A549 (cell line): ENCODE measurements at regions not wholly inside any gene's neighbourhood (a gene's known extent, or its start where the extent isn't known, plus 50 kb on each side); places are given as distances from the start of the nearest gene placed in this dataset.

Experiments used
- ATAC-seq, 2 experiments: fragments of 200-7000 bp in 1 of 2; fragments of >200 bp in 1 of 2; cut with Nextera tagmentation in 1 of 2; cut with Tn5 transposase in 1 of 2; 3 replicates each; pipeline versions ENCODE4 v1.8.0 to v1.9.1; 2018 to 2020; ENCODE audit warnings: mild to moderate bottlenecking in 1 of 2, moderate library complexity in 1 of 2
- CTCF ChIA-PET: fragments of 300-600 bp; sonication (Branson Sonifier 250); formaldehyde crosslinking; extraction: SDS; loops from one replicate; lab custom pipeline; 2021; ENCODE audit warnings: antibody characterized with exemption, inconsistent platforms; lab: Yijun Ruan, JAX
- POLR2A ChIA-PET: fragments of 350-600 bp; formaldehyde crosslinking; extraction: SDS; loops from one replicate; lab custom pipeline; 2021; ENCODE audit warnings: antibody characterized with exemption, inconsistent platforms; lab: Yijun Ruan, JAX
- DNase-seq, 2 experiments: peaks; one replicate each; pipeline versions ENCODE4 v3.0.0 to v3.0.0-alpha.2; 2011 to 2016; ENCODE audit warnings: low read depth in 1 of 2, low spot score in 1 of 2
- FAIRE-seq: peaks from 2 replicates; lab custom pipeline; 2011; peaks lifted over from hg19 to GRCh38; lab: Jason Lieb, UNC
- H3K27ac ChIP-seq, 2 experiments: fragments of >200 bp; sonication (Bioruptor Twin); formaldehyde crosslinking; 3 replicates each; pipeline ENCODE4 v1.5.1; 2016 to 2017
- H3K4me1 ChIP-seq: fragments of >200 bp; sonication (Bioruptor Twin); formaldehyde crosslinking; 3 replicates; pipeline ENCODE4 v1.6.1; 2016
- H3K4me2 ChIP-seq: fragments of >200 bp; sonication (Bioruptor Twin); formaldehyde crosslinking; 3 replicates; pipeline ENCODE4 v1.6.1; 2016
- H3K4me3 ChIP-seq: fragments of >200 bp; sonication (Bioruptor Twin); formaldehyde crosslinking; 3 replicates; pipeline ENCODE4 v1.5.1; 2016
- H3K9me3 ChIP-seq: fragments of >200 bp; sonication (Bioruptor Twin); formaldehyde crosslinking; 3 replicates; pipeline ENCODE4 v1.6.1; 2016
- CEBPB ChIP-seq, 2 experiments: fragments of >200 bp in 1 of 2; sonication (Bioruptor Twin) in 1 of 2; formaldehyde crosslinking in 1 of 2; IDR thresholded peaks; 2 replicates each; pipeline ENCODE4 v1.6.1; 2012 to 2016
- FOSB ChIP-seq: fragments of 250-450 bp; sonication (Bioruptor Pico); IDR thresholded peaks from 2 replicates; pipeline ENCODE4 v1.5.0; 2020; ENCODE audit warnings: mild to moderate bottlenecking, moderate library complexity
- FOSL2 ChIP-seq, 2 experiments: fragments of 450-650 bp in 1 of 2; fragments of >200 bp in 1 of 2; sonication (Bioruptor Twin) in 1 of 2; formaldehyde crosslinking; IDR thresholded peaks; 2 replicates each; pipeline versions ENCODE4 v1.5.0 to v1.6.1; 2016 to 2020; ENCODE audit warnings: mild to moderate bottlenecking in 1 of 2, moderate library complexity in 1 of 2
- FOXS1 ChIP-seq: fragments of 250-450 bp; sonication (Bioruptor Pico); IDR thresholded peaks from 2 replicates; pipeline ENCODE4 v1.5.0; 2020; ENCODE audit warnings: mild to moderate bottlenecking, moderate library complexity
- HDAC2 ChIP-seq: fragments of 200-600 bp; sonication (generic); IDR thresholded peaks from 2 replicates; pipeline ENCODE4 v1.6.1; 2016
- HOXB5 ChIP-seq: fragments of 250-450 bp; sonication (Bioruptor Pico); IDR thresholded peaks from 2 replicates; pipeline ENCODE4 v1.5.0; 2020; ENCODE audit warnings: mild to moderate bottlenecking, moderate library complexity
- KDM1A ChIP-seq: fragments of 200-600 bp; sonication (generic); IDR thresholded peaks from 2 replicates; pipeline ENCODE4 v1.6.1; 2016; ENCODE audit warnings: low read depth, mild to moderate bottlenecking
- MAFK ChIP-seq: fragments of 450-650 bp; IDR thresholded peaks from 2 replicates; pipeline ENCODE4 v1.6.1; 2014; ENCODE audit not compliant: partially characterized antibody
- MYC ChIP-seq: IDR thresholded peaks from 2 replicates; pipeline ENCODE4 v1.6.1; 2012; ENCODE audit warnings: mild to moderate bottlenecking, inconsistent platforms, low read length, improper control_type of control experiment, borderline replicate concordance
- POLR2AphosphoS2 ChIP-seq: conservative IDR thresholded peaks from 2 replicates; pipeline ENCODE4 v1.6.1; 2012; ENCODE audit warnings: low read length, improper control_type of control experiment, inconsistent platforms
- ZC3H11A ChIP-seq: fragments of 450-650 bp; IDR thresholded peaks from 2 replicates; pipeline ENCODE4 v1.6.1; 2014; ENCODE audit warnings: antibody characterized with exemption, mild to moderate bottlenecking
- ZFP36 ChIP-seq: fragments of 450-650 bp; IDR thresholded peaks from 2 replicates; pipeline ENCODE4 v1.6.1; 2014; ENCODE audit warnings: borderline replicate concordance; ENCODE audit not compliant: partially characterized antibody
- WGBS: methylation state at CpG from one replicate; pipeline ENCODE4 v1.1.6; 2017; ENCODE audit errors: missing lambda C conversion rate; 5-methylcytosine and 5-hydroxymethylcytosine counted together
- TF ChIP-seq, protein P1 (sequence below): fragments of >200 bp; sonication (Bioruptor Twin); formaldehyde crosslinking; IDR thresholded peaks from 3 replicates; pipeline ENCODE4 v1.5.1; 2016
- TF ChIP-seq, protein P2 (sequence below): IDR thresholded peaks from 2 replicates; pipeline ENCODE4 v1.6.1; 2012
- TF ChIP-seq, protein P3 (sequence below): fragments of >200 bp; sonication (Bioruptor Twin); formaldehyde crosslinking; IDR thresholded peaks from 2 replicates; pipeline ENCODE4 v1.6.1; 2016
- TF ChIP-seq, protein P4 (sequence below): fragments of 250-450 bp; sonication (Bioruptor Pico); IDR thresholded peaks from 2 replicates; pipeline ENCODE4 v1.5.0; 2021; ENCODE audit warnings: mild to moderate bottlenecking, moderate library complexity, borderline replicate concordance
- TF ChIP-seq, protein P5 (sequence below): fragments of >200 bp; sonication (Bioruptor Twin); formaldehyde crosslinking; IDR thresholded peaks from 3 replicates; pipeline ENCODE4 v1.6.1; 2016

DNA sequence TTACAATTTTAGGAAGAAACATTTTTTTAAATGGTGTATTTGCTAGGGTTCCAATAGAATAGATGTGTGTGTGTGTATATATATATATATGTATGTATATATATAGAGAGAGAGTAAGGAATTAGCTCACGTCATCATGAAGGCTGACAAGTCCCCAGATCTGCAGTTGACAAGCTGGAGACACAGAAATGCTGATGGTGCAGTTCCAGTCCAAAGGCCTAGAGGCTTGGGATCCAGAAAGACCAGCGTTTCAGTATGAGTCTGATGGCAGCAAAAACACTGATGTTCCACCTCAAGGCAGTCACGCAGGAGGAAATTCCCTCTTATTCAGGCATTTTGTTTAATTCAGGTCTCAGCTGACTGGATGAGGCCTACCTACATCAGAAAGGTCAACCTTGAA, 386.8 kb downstream of the PTH2R start:
- Histone ChIP-seq H3K4me3 (no peak overlapping the region), H3K27ac (no peak overlapping the region), H3K4me1 (no peaks in the 10 kb centered on the region), H3K9me3 (no peaks in the 10 kb centered on the region), H3K4me2 (no peak overlapping the region)
- WGBS: 46% methylated on average over 3 of the region's 3 CpGs
- TF ChIP-seq MAFK: peak; percentile 52
- TF ChIP-seq, protein P1, sequence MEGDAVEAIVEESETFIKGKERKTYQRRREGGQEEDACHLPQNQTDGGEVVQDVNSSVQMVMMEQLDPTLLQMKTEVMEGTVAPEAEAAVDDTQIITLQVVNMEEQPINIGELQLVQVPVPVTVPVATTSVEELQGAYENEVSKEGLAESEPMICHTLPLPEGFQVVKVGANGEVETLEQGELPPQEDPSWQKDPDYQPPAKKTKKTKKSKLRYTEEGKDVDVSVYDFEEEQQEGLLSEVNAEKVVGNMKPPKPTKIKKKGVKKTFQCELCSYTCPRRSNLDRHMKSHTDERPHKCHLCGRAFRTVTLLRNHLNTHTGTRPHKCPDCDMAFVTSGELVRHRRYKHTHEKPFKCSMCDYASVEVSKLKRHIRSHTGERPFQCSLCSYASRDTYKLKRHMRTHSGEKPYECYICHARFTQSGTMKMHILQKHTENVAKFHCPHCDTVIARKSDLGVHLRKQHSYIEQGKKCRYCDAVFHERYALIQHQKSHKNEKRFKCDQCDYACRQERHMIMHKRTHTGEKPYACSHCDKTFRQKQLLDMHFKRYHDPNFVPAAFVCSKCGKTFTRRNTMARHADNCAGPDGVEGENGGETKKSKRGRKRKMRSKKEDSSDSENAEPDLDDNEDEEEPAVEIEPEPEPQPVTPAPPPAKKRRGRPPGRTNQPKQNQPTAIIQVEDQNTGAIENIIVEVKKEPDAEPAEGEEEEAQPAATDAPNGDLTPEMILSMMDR: no peak
- DNase-seq (no peak), FAIRE-seq (no peak), ATAC-seq (no peak)
- CTCF ChIA-PET: no interaction called here
- POLR2A ChIA-PET: no interaction called here

DNA sequence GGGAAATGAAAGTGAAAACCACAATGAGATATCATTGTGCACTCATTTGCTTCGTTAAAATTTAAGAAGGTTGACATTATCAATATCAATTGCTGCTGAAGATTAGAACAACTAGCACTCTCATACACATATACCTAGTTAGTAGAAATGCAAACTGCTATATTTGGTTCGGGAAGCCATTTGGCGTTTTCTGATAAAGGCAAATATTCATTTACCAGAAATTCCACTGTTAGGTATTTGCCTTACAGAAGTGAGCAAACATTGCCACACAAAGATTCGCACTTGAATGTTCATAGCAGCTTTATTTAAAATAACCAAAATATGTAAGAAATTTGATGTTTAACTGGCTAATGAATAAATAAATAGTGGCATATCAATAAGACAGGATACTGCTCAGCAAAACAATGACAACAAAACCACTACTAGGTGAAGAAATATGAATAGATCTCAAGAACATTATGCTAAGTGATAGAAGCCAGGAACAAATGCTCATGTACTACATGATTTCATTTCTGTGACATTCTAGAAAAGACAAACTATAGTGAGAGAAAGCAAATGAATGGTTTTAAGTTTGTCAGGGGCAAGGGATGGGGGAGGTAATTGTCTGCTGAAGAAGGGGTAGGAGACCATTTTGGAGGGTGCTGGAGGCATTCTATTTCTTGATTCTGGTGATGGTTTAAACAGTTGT, 387.8 kb downstream of the PTH2R start:
- TF ChIP-seq, protein P2, sequence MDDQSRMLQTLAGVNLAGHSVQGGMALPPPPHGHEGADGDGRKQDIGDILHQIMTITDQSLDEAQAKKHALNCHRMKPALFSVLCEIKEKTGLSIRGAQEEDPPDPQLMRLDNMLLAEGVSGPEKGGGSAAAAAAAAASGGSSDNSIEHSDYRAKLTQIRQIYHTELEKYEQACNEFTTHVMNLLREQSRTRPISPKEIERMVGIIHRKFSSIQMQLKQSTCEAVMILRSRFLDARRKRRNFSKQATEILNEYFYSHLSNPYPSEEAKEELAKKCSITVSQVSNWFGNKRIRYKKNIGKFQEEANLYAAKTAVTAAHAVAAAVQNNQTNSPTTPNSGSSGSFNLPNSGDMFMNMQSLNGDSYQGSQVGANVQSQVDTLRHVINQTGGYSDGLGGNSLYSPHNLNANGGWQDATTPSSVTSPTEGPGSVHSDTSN: no peak
- TF ChIP-seq, protein P3, sequence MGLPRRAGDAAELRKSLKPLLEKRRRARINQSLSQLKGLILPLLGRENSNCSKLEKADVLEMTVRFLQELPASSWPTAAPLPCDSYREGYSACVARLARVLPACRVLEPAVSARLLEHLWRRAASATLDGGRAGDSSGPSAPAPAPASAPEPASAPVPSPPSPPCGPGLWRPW: no peak
- TF ChIP-seq, protein P4, sequence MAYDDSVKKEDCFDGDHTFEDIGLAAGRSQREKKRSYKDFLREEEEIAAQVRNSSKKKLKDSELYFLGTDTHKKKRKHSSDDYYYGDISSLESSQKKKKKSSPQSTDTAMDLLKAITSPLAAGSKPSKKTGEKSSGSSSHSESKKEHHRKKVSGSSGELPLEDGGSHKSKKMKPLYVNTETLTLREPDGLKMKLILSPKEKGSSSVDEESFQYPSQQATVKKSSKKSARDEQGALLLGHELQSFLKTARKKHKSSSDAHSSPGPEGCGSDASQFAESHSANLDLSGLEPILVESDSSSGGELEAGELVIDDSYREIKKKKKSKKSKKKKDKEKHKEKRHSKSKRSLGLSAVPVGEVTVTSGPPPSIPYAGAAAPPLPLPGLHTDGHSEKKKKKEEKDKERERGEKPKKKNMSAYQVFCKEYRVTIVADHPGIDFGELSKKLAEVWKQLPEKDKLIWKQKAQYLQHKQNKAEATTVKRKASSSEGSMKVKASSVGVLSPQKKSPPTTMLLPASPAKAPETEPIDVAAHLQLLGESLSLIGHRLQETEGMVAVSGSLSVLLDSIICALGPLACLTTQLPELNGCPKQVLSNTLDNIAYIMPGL (CRISPR knock-in tag): no peak
- H3K9me3 ChIP-seq: no peaks in the 10 kb centered on the region
- ChIA-PET CTCF (no interaction called here), POLR2A (no interaction called here)
- ATAC-seq (no peak), DNase-seq (no peak), FAIRE-seq (no peak)
- no peak overlapping the region for H3K4me3 ChIP-seq
- H3K4me2 ChIP-seq: no peak overlapping the region
- no peaks in the 10 kb centered on the region for H3K4me1 ChIP-seq
- 7% methylated on average over 4 of the region's 4 CpGs for WGBS
- no peak overlapping the region for H3K27ac ChIP-seq

DNA sequence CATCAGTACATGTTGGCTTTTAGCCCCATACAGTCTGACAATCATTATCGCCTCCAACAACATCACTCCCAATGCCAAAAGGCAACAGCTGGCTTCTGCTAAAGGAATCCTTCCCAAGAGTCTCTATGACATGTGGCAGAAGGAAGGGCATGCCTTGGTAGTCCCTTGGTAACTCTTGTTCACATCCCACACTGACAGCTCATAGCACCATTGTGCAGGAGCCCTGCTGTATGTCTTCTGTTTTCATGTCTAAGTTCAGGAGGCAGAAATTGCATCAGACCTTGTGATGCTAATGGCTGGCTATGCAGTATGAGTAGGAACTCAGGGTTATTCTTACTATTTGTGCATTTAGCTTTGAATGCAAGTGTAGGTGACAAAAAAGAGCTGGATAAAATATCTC, 392.1 kb downstream of the PTH2R start:
- Histone ChIP-seq H3K4me3 (no peak overlapping the region), H3K4me1 (no peaks in the 10 kb centered on the region), H3K4me2 (no peak overlapping the region), H3K27ac (no peak overlapping the region), H3K9me3 (no peaks in the 10 kb centered on the region)
- ChIA-PET CTCF (no interaction called here), POLR2A (no interaction called here)
- no peak for DNase-seq
- FAIRE-seq: no peak
- no peak for ATAC-seq
- WGBS: 14% methylated on average over 1 of the region's 1 CpG
- TF ChIP-seq POLR2AphosphoS2 (no peak), ZFP36 (no peak), FOSL2 (IDR thresholded peaks at IDR 0.05) (no peak), FOSL2 (CRISPR knock-in tag; IDR thresholded peaks at IDR 0.05) (no peak), FOSB (no peak), HOXB5 (no peak), HDAC2 (no peak), MYC (no peak), FOXS1 (no peak), CEBPB (IDR thresholded peaks at IDR 0.05) (no peak), KDM1A (no peak), ZC3H11A (no peak)
- TF ChIP-seq, protein P2: no peak
- TF ChIP-seq, protein P5, sequence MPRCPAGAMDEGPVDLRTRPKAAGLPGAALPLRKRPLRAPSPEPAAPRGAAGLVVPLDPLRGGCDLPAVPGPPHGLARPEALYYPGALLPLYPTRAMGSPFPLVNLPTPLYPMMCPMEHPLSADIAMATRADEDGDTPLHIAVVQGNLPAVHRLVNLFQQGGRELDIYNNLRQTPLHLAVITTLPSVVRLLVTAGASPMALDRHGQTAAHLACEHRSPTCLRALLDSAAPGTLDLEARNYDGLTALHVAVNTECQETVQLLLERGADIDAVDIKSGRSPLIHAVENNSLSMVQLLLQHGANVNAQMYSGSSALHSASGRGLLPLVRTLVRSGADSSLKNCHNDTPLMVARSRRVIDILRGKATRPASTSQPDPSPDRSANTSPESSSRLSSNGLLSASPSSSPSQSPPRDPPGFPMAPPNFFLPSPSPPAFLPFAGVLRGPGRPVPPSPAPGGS: no peak
- TF ChIP-seq, protein P1: no peak
